CD8-positive, alpha-beta memory T cell (primary cell): ENCODE measurements at regions not wholly inside any gene's neighbourhood (a gene's known extent, or its start where the extent isn't known, plus 50 kb on each side); places are given as distances from the start of the nearest gene placed in this dataset.

Source experiments
- CTCF ChIA-PET: fragments of 350-600 bp; sonication (Branson Sonifier 250); formaldehyde crosslinking; loops from one replicate; lab custom pipeline; 2021; ENCODE audit warnings: antibody characterized with exemption; lab: Charles Lee
- POLR2A ChIA-PET: fragments of 350-600 bp; sonication (Branson Sonifier 250); formaldehyde crosslinking; loops from one replicate; lab custom pipeline; 2021; ENCODE audit warnings: antibody characterized with exemption; lab: Charles Lee
- DNase-seq, 5 donors: peaks; one replicate each; pipeline versions ENCODE4 v3.0.0 to v3.0.0-alpha.2; 2020 to 2022; ENCODE audit warnings: mixed read lengths in 1 of 5
- H3K27ac ChIP-seq: one replicate; pipeline ENCODE4 v1.7.0; 2013; ENCODE audit warnings: low read depth, mild to moderate bottlenecking, low read length, moderate library complexity
- H3K27me3 ChIP-seq: 2 replicates; pipeline ENCODE4 v1.7.0; 2013; ENCODE audit warnings: low read length, mild to moderate bottlenecking; ENCODE audit not compliant: insufficient read depth, poor library complexity, severe bottlenecking
- H3K36me3 ChIP-seq: 2 replicates; pipeline ENCODE4 v1.7.0; 2013; ENCODE audit warnings: mild to moderate bottlenecking, low read length, moderate library complexity; ENCODE audit not compliant: insufficient read depth
- H3K4me1 ChIP-seq: 2 replicates; pipeline ENCODE4 v1.7.0; 2013; ENCODE audit warnings: mild to moderate bottlenecking, low read length, moderate library complexity; ENCODE audit not compliant: insufficient read depth
- H3K4me3 ChIP-seq: 2 replicates; pipeline ENCODE4 v1.7.0; 2013; ENCODE audit warnings: mild to moderate bottlenecking, low read length
- H3K9me3 ChIP-seq: 2 replicates; pipeline ENCODE4 v1.7.0; 2013; ENCODE audit warnings: mild to moderate bottlenecking, low read length
- H3K27ac Mint-ChIP-seq, 8 donors: one replicate each; pipeline ENCODE4 v1.8.0; 2020 to 2021; ENCODE audit warnings: mixed read lengths in 8 of 8, mild to moderate bottlenecking in 6 of 8, inconsistent platforms in 3 of 8, moderate library complexity in 3 of 8
- H3K27me3 Mint-ChIP-seq, 2 donors: one replicate each; pipeline ENCODE4 v1.8.0; 2020 to 2021; ENCODE audit warnings: mixed read lengths in 2 of 2, mild to moderate bottlenecking in 1 of 2, moderate library complexity in 1 of 2
- H3K36me3 Mint-ChIP-seq, 3 donors: one replicate each; pipeline ENCODE4 v1.8.0; 2020 to 2021; ENCODE audit warnings: mixed read lengths in 3 of 3, inconsistent platforms in 1 of 3, mild to moderate bottlenecking in 1 of 3
- H3K4me1 Mint-ChIP-seq, 3 donors: one replicate each; pipeline ENCODE4 v1.8.0; 2020 to 2021; ENCODE audit warnings: mixed read lengths in 3 of 3, inconsistent platforms in 1 of 3, mild to moderate bottlenecking in 1 of 3
- H3K4me3 Mint-ChIP-seq, 7 donors: one replicate each; pipeline ENCODE4 v1.8.0; 2020 to 2021; ENCODE audit warnings: mixed read lengths in 7 of 7, mild to moderate bottlenecking in 6 of 7, moderate library complexity in 4 of 7, inconsistent platforms in 2 of 7
- H3K9me3 Mint-ChIP-seq, 5 donors: one replicate each; pipeline ENCODE4 v1.8.0; 2020 to 2022; ENCODE audit warnings: mixed read lengths in 5 of 5, mild to moderate bottlenecking in 3 of 5, moderate library complexity in 2 of 5, inconsistent platforms in 1 of 5

GRCh38 chr17:73991260-73991659, 212.2 kb upstream of the RPL38 start:
- Mint-ChIP-seq H3K36me3 (no peaks in the 10 kb centered on the region), H3K27ac (no peak overlapping the region), H3K9me3 (no peaks in the 10 kb centered on the region), H3K27me3 (peaks cover 15 to 16% of the 10 kb centered on the region in 2 donors), H3K4me3 (no peak overlapping the region), H3K4me1 (no peaks in the 10 kb centered on the region)
- Histone ChIP-seq H3K36me3 (no peaks in the 10 kb centered on the region), H3K9me3 (no peaks in the 10 kb centered on the region), H3K27ac (no peak overlapping the region), H3K4me3 (no peak overlapping the region), H3K27me3 (no peaks in the 10 kb centered on the region), H3K4me1 (no peaks in the 10 kb centered on the region)
- CTCF ChIA-PET = no interaction called here
- POLR2A ChIA-PET = no interaction called here
- no peak for DNase-seq

GRCh38 chr17:73994946-73995345, 208.5 kb upstream of the RPL38 start:
- Histone ChIP-seq H3K4me1 (no peaks in the 10 kb centered on the region), H3K27me3 (no peaks in the 10 kb centered on the region), H3K36me3 (no peaks in the 10 kb centered on the region), H3K27ac (no peak overlapping the region), H3K4me3 (no peak overlapping the region), H3K9me3 (no peaks in the 10 kb centered on the region)
- Mint-ChIP-seq H3K27ac (no peak overlapping the region), H3K9me3 (no peaks in the 10 kb centered on the region), H3K27me3 (peaks cover 19 to 34% of the 10 kb centered on the region in 2 donors), H3K4me3 (no peak overlapping the region), H3K4me1 (no peaks in the 10 kb centered on the region), H3K36me3 (no peaks in the 10 kb centered on the region)
- no peak for DNase-seq
- ChIA-PET CTCF (no interaction called here), POLR2A (no interaction called here)

GRCh38 chr17:73997059-73997458, 206.4 kb upstream of the RPL38 start:
- POLR2A ChIA-PET = no interaction called here
- CTCF ChIA-PET = no interaction called here
- H3K4me3 Mint-ChIP-seq = no peak overlapping the region

GRCh38 chr17:73998249-73998648, 205.2 kb upstream of the RPL38 start:
- ChIA-PET CTCF (interaction anchor here (0.8 to 1.6 kb wide), 4 partner anchors 8 to 99 kb away, joined by 3 to 8 read pairs (median 3); no protein-coding TSS in a partner anchor), POLR2A (no interaction called here)
- Histone ChIP-seq H3K4me3 (no peak overlapping the region), H3K4me1 (no peaks in the 10 kb centered on the region), H3K27me3 (no peaks in the 10 kb centered on the region), H3K9me3 (no peaks in the 10 kb centered on the region), H3K36me3 (no peaks in the 10 kb centered on the region), H3K27ac (no peak overlapping the region)
- Mint-ChIP-seq H3K36me3 (no peaks in the 10 kb centered on the region), H3K4me1 (no peaks in the 10 kb centered on the region), H3K4me3 (no peak overlapping the region), H3K27ac (peak overlapping the region in 1 of 8 donors; percentile 34), H3K9me3 (no peaks in the 10 kb centered on the region), H3K27me3 (peaks cover 9 to 24% of the 10 kb centered on the region in 2 donors)
- no peak for DNase-seq

More at GRCh38 chr17:73997059-73997458, 206.4 kb upstream of the RPL38 start:
- no peaks in the 10 kb centered on the region for H3K36me3 ChIP-seq
- Mint-ChIP-seq H3K27me3 (peaks cover 16 to 30% of the 10 kb centered on the region in 2 donors), H3K9me3 (no peaks in the 10 kb centered on the region), H3K36me3 (no peaks in the 10 kb centered on the region), H3K27ac (no peak overlapping the region), H3K4me1 (no peaks in the 10 kb centered on the region)
- H3K4me1 ChIP-seq = no peaks in the 10 kb centered on the region
- no peak for DNase-seq
- H3K4me3 ChIP-seq = no peak overlapping the region
- no peak overlapping the region for H3K27ac ChIP-seq
- no peaks in the 10 kb centered on the region for H3K27me3 ChIP-seq
- no peaks in the 10 kb centered on the region for H3K9me3 ChIP-seq

GRCh38 chr17:73998653-73999645, 204.5 kb upstream of the RPL38 start:
- no peaks in the 10 kb centered on the region for H3K36me3 Mint-ChIP-seq
- H3K27me3 Mint-ChIP-seq = peaks cover 10 to 27% of the 10 kb centered on the region in 2 donors
- Histone ChIP-seq H3K4me1 (no peaks in the 10 kb centered on the region), H3K27ac (no peak overlapping the region), H3K27me3 (no peaks in the 10 kb centered on the region), H3K36me3 (no peaks in the 10 kb centered on the region), H3K9me3 (no peaks in the 10 kb centered on the region), H3K4me3 (no peak overlapping the region)
- H3K27ac Mint-ChIP-seq = peak overlapping the region in 1 of 8 donors; percentile 61
- no peaks in the 10 kb centered on the region for H3K4me1 Mint-ChIP-seq
- POLR2A ChIA-PET = no interaction called here
- CTCF ChIA-PET = interaction anchor here (0.8 to 1.6 kb wide), 4 partner anchors 9 to 99 kb away, joined by 3 to 8 read pairs (median 3); no protein-coding TSS in a partner anchor
- H3K9me3 Mint-ChIP-seq = no peaks in the 10 kb centered on the region
- H3K4me3 Mint-ChIP-seq = no peak overlapping the region
- peak; percentile 4 to 59 (median 13) for DNase-seq

GRCh38 chr17:74001145-74001544, 202.3 kb upstream of the RPL38 start:
- ChIA-PET CTCF (no interaction called here), POLR2A (no interaction called here)
- H3K27me3 Mint-ChIP-seq = peaks cover 17 to 43% of the 10 kb centered on the region in 2 donors
- H3K36me3 ChIP-seq = no peaks in the 10 kb centered on the region
- H3K4me1 ChIP-seq = no peaks in the 10 kb centered on the region
- H3K36me3 Mint-ChIP-seq = no peaks in the 10 kb centered on the region
- H3K4me3 ChIP-seq = no peak overlapping the region
- no peaks in the 10 kb centered on the region for H3K9me3 Mint-ChIP-seq
- H3K4me3 Mint-ChIP-seq = no peak overlapping the region
- no peak overlapping the region for H3K27ac ChIP-seq
- H3K9me3 ChIP-seq = no peaks in the 10 kb centered on the region
- no peak overlapping the region for H3K27ac Mint-ChIP-seq
- no peaks in the 10 kb centered on the region for H3K27me3 ChIP-seq
- DNase-seq = no peak
- no peaks in the 10 kb centered on the region for H3K4me1 Mint-ChIP-seq

GRCh38 chr17:74002241-74002640, 201.2 kb upstream of the RPL38 start:
- Histone ChIP-seq H3K27ac (no peak overlapping the region), H3K4me1 (no peaks in the 10 kb centered on the region), H3K36me3 (no peaks in the 10 kb centered on the region), H3K4me3 (no peak overlapping the region), H3K27me3 (no peaks in the 10 kb centered on the region), H3K9me3 (no peaks in the 10 kb centered on the region)
- Mint-ChIP-seq H3K36me3 (no peaks in the 10 kb centered on the region), H3K27me3 (peaks cover 17 to 49% of the 10 kb centered on the region in 2 donors), H3K27ac (no peak overlapping the region), H3K4me3 (no peak overlapping the region), H3K9me3 (no peaks in the 10 kb centered on the region), H3K4me1 (no peaks in the 10 kb centered on the region)
- CTCF ChIA-PET = no interaction called here
- DNase-seq = no peak
- POLR2A ChIA-PET = no interaction called here

GRCh38 chr17:74004056-74004455, 199.4 kb upstream of the RPL38 start:
- Histone ChIP-seq H3K27me3 (peaks cover 6% of the 10 kb centered on the region), H3K4me1 (no peaks in the 10 kb centered on the region), H3K9me3 (no peaks in the 10 kb centered on the region), H3K27ac (no peak overlapping the region), H3K36me3 (no peaks in the 10 kb centered on the region), H3K4me3 (no peak overlapping the region)
- CTCF ChIA-PET = no interaction called here
- H3K9me3 Mint-ChIP-seq = no peaks in the 10 kb centered on the region
- no peak for DNase-seq
- H3K4me3 Mint-ChIP-seq = no peak overlapping the region
- H3K36me3 Mint-ChIP-seq = no peaks in the 10 kb centered on the region
- no peaks in the 10 kb centered on the region for H3K4me1 Mint-ChIP-seq
- H3K27me3 Mint-ChIP-seq = peaks cover 17 to 52% of the 10 kb centered on the region in 2 donors
- POLR2A ChIA-PET = no interaction called here
- H3K27ac Mint-ChIP-seq = peak overlapping the region in 1 of 8 donors; percentile 66
